ENCODE measurements at regions not wholly inside any gene's neighbourhood (a gene's known extent, or its start where the extent isn't known, plus 50 kb on each side); places are given as distances from the start of the nearest gene placed in this dataset.

DNA sequence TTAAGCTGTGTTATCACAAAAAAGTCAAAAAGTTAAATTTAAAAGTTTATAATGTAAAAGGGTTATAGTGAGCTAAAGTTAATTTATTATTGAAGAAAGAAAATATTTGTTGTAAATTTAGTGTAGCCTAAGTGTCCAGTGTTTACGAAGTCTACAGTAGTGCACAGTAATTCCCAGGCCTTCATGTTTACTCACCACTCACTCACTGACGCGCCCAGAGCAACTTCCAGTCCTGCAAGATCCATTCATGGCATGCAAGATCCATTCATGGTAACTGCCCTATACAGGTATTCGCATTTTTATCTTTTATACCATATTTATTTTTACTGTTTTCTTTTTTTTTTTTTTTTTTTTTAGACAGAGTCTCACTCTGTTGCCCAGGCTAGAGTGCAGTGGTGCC is 69.5 kb downstream of the TPRA1 start:
- TF ChIP-seq CTCF (IDR thresholded peaks at IDR 0.05) (no peak), POLR2A (IDR thresholded peaks at IDR 0.05) (no peak)
